ENCODE measurements at regions not wholly inside any gene's neighbourhood (a gene's known extent, or its start where the extent isn't known, plus 50 kb on each side); places are given as distances from the start of the nearest gene placed in this dataset.

DNA sequence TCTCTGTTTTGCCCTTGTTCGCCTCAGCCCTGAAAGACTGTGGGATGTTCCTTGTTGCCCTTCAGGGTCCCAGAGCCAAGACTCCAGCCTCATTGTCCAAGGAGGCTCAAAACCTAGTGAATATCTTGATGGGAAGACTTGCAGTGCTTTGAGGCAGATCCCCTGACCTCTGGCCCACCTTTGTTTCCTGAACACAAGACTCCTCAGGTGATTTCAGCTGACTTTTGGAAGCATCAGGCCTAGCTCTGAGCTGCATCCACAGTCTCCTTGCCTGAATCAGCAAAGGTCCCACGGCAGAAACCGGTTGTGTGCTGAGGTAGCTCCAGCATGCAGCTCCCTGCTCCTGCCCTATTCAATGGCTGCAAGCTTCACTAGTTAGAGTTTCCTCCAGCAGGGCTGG is 159.3 kb upstream of the B3GAT1 start:
- TF ChIP-seq, protein P1, sequence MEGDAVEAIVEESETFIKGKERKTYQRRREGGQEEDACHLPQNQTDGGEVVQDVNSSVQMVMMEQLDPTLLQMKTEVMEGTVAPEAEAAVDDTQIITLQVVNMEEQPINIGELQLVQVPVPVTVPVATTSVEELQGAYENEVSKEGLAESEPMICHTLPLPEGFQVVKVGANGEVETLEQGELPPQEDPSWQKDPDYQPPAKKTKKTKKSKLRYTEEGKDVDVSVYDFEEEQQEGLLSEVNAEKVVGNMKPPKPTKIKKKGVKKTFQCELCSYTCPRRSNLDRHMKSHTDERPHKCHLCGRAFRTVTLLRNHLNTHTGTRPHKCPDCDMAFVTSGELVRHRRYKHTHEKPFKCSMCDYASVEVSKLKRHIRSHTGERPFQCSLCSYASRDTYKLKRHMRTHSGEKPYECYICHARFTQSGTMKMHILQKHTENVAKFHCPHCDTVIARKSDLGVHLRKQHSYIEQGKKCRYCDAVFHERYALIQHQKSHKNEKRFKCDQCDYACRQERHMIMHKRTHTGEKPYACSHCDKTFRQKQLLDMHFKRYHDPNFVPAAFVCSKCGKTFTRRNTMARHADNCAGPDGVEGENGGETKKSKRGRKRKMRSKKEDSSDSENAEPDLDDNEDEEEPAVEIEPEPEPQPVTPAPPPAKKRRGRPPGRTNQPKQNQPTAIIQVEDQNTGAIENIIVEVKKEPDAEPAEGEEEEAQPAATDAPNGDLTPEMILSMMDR (IDR thresholded peaks at IDR 0.05) = no peak
- TF ChIP-seq POLR2A (IDR thresholded peaks at IDR 0.05) = no peak

Data from right lobe of liver (tissue), 4 donors.